Activated CD4-positive, alpha-beta memory T cell treated with anti-CD3 and anti-CD28 coated beads for 36 hours (primary cell): ENCODE measurements at regions not wholly inside any gene's neighbourhood (a gene's known extent, or its start where the extent isn't known, plus 50 kb on each side); places are given as distances from the start of the nearest gene placed in this dataset.

Experiments used
- CTCF ChIA-PET: fragments of 350-600 bp; sonication (Branson Sonifier 250); formaldehyde crosslinking; loops from one replicate; lab custom pipeline; 2021; ENCODE audit warnings: antibody characterized with exemption, inconsistent platforms; lab: Charles Lee
- POLR2A ChIA-PET: fragments of 350-600 bp; sonication (Branson Sonifier 250); formaldehyde crosslinking; loops from one replicate; lab custom pipeline; 2021; ENCODE audit warnings: antibody characterized with exemption; lab: Charles Lee
- DNase-seq: peaks from one replicate; pipeline ENCODE4 v3.0.0-alpha.2; 2020
- H3K27ac Mint-ChIP-seq: one replicate; pipeline ENCODE4 v1.8.0; 2021; ENCODE audit warnings: mixed read lengths
- H3K27me3 Mint-ChIP-seq: one replicate; pipeline ENCODE4 v1.8.0; 2021; ENCODE audit warnings: mixed read lengths
- H3K36me3 Mint-ChIP-seq: one replicate; pipeline ENCODE4 v1.8.0; 2021; ENCODE audit warnings: mixed read lengths
- H3K4me1 Mint-ChIP-seq: one replicate; pipeline ENCODE4 v1.8.0; 2021; ENCODE audit warnings: low read depth, mixed read lengths
- H3K4me3 Mint-ChIP-seq: one replicate; pipeline ENCODE4 v1.8.0; 2021; ENCODE audit warnings: mild to moderate bottlenecking, mixed read lengths
- H3K9me3 Mint-ChIP-seq: one replicate; pipeline ENCODE4 v1.8.0; 2021; ENCODE audit warnings: mixed read lengths
- intact Hi-C: fragments of 100-400 bp; cut with micrococcal nuclease; formaldehyde crosslinking; loops from one replicate; pipeline ENCODE4 v1.15.1; 2023

GRCh38 chr3:177552051-177552450, 354.8 kb upstream of the TBL1XR1 start:
- Mint-ChIP-seq H3K27me3 (no peaks in the 10 kb centered on the region), H3K27ac (no peak overlapping the region), H3K4me3 (no peak overlapping the region), H3K36me3 (no peaks in the 10 kb centered on the region), H3K4me1 (peaks cover 66% of the 10 kb centered on the region), H3K9me3 (no peaks in the 10 kb centered on the region)
- no peak for DNase-seq
- ChIA-PET CTCF (no interaction called here), POLR2A (no interaction called here)
- intact Hi-C loops, result loop anchor here (2.0 to 5.0 kb wide), 2 partner anchors 47 to 95 kb away; no protein-coding TSS in a partner anchor

- no peaks in the 10 kb centered on the region for H3K9me3 Mint-ChIP-seq
- no peak overlapping the region for H3K27ac Mint-ChIP-seq
- H3K27me3 Mint-ChIP-seq, result no peaks in the 10 kb centered on the region
- CTCF ChIA-PET, result no interaction called here
- no peaks in the 10 kb centered on the region for H3K36me3 Mint-ChIP-seq
- intact Hi-C loops, result loop anchor here (2.0 to 5.0 kb wide), 2 partner anchors 46 to 94 kb away; no protein-coding TSS in a partner anchor
- POLR2A ChIA-PET, result no interaction called here
- no peak overlapping the region for H3K4me3 Mint-ChIP-seq
- DNase-seq, result no peak
- H3K4me1 Mint-ChIP-seq, result peaks cover 59% of the 10 kb centered on the region
Observed at GRCh38 chr3:177553012-177553411, 355.7 kb upstream of the TBL1XR1 start.

- ChIA-PET CTCF (no interaction called here), POLR2A (no interaction called here)
- no peak for DNase-seq
- no peak overlapping the region for H3K27ac Mint-ChIP-seq
- H3K36me3 Mint-ChIP-seq, result no peaks in the 10 kb centered on the region
- no peak overlapping the region for H3K4me3 Mint-ChIP-seq
- no peaks in the 10 kb centered on the region for H3K27me3 Mint-ChIP-seq
- H3K9me3 Mint-ChIP-seq, result no peaks in the 10 kb centered on the region
- peaks cover 55% of the 10 kb centered on the region for H3K4me1 Mint-ChIP-seq
- intact Hi-C loops, result loop anchor here (2.0 to 5.0 kb wide), 2 partner anchors 45 to 94 kb away; no protein-coding TSS in a partner anchor
Observed at GRCh38 chr3:177553579-177553978, 356.3 kb upstream of the TBL1XR1 start.

DNA sequence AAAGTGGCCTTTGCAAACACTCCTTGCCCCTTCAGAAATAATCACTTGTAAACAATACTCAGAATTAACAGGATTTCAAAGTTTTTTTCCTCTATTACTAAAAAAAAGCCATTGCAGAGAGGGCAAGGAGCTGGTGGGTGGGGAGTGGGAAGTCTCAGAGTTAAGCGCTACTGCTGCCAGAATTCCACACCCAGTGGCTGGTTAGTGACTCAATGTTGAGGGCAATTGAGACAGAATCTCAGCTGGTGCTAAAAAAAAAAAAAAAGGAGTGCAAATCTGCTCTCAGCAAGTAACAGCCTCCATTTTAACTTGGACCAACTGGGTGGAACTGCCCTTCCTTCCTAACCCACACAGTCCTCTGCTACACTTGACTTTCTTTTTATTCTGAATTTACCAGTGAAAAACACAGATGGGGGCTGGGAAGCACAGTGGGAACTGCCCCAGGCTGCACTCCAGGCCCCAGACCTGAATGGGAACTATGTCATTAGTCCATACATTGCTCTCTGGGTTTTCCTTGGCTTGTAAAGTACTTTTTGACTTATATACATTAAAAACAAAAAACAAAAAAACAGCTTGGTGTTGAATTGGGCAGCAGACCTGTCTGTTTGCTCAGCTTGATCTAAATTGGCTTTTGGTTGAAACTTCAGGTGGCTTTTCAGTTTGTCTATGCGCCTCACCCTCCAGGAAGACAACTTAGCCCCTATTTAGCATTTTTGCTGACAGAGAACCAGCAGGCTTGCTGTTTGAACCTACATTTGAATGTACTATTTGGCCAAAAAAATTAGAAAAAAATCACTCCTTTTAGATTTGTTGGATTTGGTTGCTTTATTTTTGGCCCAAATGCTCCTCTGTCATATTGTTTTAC, 357.8 kb upstream of the TBL1XR1 start:
- peaks cover 48% of the 10 kb centered on the region for H3K4me1 Mint-ChIP-seq

GRCh38 chr3:177557548-177557947, 360.3 kb upstream of the TBL1XR1 start:
- ChIA-PET CTCF (no interaction called here), POLR2A (no interaction called here)
- H3K9me3 Mint-ChIP-seq, result no peaks in the 10 kb centered on the region
- H3K27ac Mint-ChIP-seq, result no peak overlapping the region
- H3K36me3 Mint-ChIP-seq, result no peaks in the 10 kb centered on the region
- DNase-seq, result no peak
- intact Hi-C loops, result no loop called here
- H3K4me1 Mint-ChIP-seq, result peaks cover 26% of the 10 kb centered on the region
- H3K27me3 Mint-ChIP-seq, result no peaks in the 10 kb centered on the region
- no peak overlapping the region for H3K4me3 Mint-ChIP-seq

More for the DNA sequence above, 357.8 kb upstream of the TBL1XR1 start:
- CTCF ChIA-PET, result interaction anchor here (0.7 kb wide), 1 partner anchor 10 kb away, joined by 3 read pairs; no protein-coding TSS in a partner anchor
- POLR2A ChIA-PET, result no interaction called here
- no peaks in the 10 kb centered on the region for H3K9me3 Mint-ChIP-seq
- H3K36me3 Mint-ChIP-seq, result no peaks in the 10 kb centered on the region
- H3K27me3 Mint-ChIP-seq, result no peaks in the 10 kb centered on the region
- intact Hi-C loops, result loop anchor here (5.0 kb wide), 1 partner anchor 92 kb away; no protein-coding TSS in a partner anchor
- no peak overlapping the region for H3K4me3 Mint-ChIP-seq
- H3K27ac Mint-ChIP-seq, result no peak overlapping the region
- no peak for DNase-seq

DNA sequence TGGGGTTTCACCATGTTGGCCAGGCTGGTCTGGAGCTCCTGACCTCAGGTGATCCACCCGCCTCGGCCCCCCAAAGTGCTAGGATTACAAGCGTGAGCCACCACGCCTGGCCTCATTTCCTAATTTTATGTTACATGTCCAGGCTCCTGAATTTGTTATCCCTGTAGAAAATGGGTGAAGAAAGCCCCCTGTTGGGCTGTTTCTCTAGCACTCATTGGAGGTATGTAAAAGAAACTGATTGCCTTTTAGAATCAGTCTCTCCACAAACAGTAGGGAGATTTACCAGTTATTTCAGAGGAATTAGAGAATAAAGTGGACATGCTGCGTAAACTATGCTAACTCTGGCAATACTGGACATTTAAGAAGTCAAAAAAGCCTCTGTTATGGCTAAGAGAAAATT, 364.1 kb upstream of the TBL1XR1 start:
- Mint-ChIP-seq H3K4me3 (no peak overlapping the region), H3K27ac (no peak overlapping the region), H3K36me3 (no peaks in the 10 kb centered on the region), H3K9me3 (no peaks in the 10 kb centered on the region), H3K27me3 (no peaks in the 10 kb centered on the region), H3K4me1 (peaks cover 1% of the 10 kb centered on the region)
- DNase-seq, result no peak
- POLR2A ChIA-PET, result no interaction called here
- CTCF ChIA-PET, result no interaction called here
- intact Hi-C loops, result no loop called here

GRCh38 chr3:177561769-177562392, 364.6 kb upstream of the TBL1XR1 start:
- Mint-ChIP-seq H3K4me3 (no peak overlapping the region), H3K36me3 (no peaks in the 10 kb centered on the region), H3K27ac (no peak overlapping the region), H3K9me3 (no peaks in the 10 kb centered on the region), H3K4me1 (no peaks in the 10 kb centered on the region), H3K27me3 (no peaks in the 10 kb centered on the region)
- ChIA-PET POLR2A (no interaction called here), CTCF (no interaction called here)
- no peak for DNase-seq
- intact Hi-C loops, result no loop called here

GRCh38 chr3:177563243-177563780, 366.0 kb upstream of the TBL1XR1 start:
- ChIA-PET POLR2A (no interaction called here), CTCF (no interaction called here)
- Mint-ChIP-seq H3K4me1 (no peaks in the 10 kb centered on the region), H3K4me3 (no peak overlapping the region), H3K36me3 (no peaks in the 10 kb centered on the region), H3K9me3 (no peaks in the 10 kb centered on the region), H3K27me3 (no peaks in the 10 kb centered on the region), H3K27ac (no peak overlapping the region)
- DNase-seq, result no peak
- intact Hi-C loops, result no loop called here

DNA sequence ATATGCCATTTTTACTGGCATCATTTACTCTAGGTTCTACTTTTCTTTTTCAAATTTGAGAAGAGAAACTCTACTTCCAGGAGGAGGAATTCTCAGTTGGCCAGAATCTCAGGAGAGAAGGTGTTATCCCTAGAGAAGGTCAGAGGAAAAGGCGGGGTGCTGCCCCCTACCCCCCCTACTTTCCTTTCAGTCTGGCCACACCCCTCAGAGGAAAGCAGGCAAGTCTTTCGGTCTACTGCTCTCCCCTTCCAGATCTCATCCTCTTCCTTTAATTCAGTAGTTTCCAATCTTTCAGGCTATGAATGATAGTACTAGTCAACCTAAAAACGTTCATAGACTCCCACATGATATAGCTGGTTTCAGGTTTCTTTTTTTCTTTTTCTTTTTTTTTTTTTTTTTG, 366.5 kb upstream of the TBL1XR1 start:
- DNase-seq, result no peak
- no peak overlapping the region for H3K4me3 Mint-ChIP-seq
- no peaks in the 10 kb centered on the region for H3K36me3 Mint-ChIP-seq
- H3K27me3 Mint-ChIP-seq, result no peaks in the 10 kb centered on the region
- no peaks in the 10 kb centered on the region for H3K9me3 Mint-ChIP-seq
- intact Hi-C loops, result no loop called here
- H3K4me1 Mint-ChIP-seq, result no peaks in the 10 kb centered on the region
- ChIA-PET CTCF (no interaction called here), POLR2A (no interaction called here)
- no peak overlapping the region for H3K27ac Mint-ChIP-seq

DNA sequence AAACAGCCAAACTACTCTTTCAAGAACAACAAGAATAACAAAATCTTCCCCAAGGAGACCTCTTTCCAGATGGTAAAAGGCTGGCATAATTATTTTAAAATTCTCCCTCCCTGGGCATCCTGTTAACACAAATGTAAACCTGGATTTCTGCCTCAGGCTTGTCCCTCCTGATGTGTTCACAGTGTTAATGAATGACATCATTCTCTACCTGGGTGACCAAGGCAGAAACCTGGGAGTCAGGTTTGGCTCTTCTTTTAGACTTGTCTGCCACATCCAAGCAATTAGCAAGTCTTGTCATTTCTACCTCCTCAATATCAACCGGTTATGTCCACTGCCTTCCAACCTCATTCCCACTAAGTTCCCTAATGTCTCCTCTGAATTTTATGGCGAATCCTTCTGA, 368.7 kb upstream of the TBL1XR1 start:
- ChIA-PET POLR2A (no interaction called here), CTCF (no interaction called here)
- no peak for DNase-seq
- no peaks in the 10 kb centered on the region for H3K4me1 Mint-ChIP-seq
- intact Hi-C loops, result no loop called here
- no peak overlapping the region for H3K27ac Mint-ChIP-seq
- H3K9me3 Mint-ChIP-seq, result no peaks in the 10 kb centered on the region
- H3K36me3 Mint-ChIP-seq, result no peaks in the 10 kb centered on the region
- H3K27me3 Mint-ChIP-seq, result no peaks in the 10 kb centered on the region
- no peak overlapping the region for H3K4me3 Mint-ChIP-seq

GRCh38 chr3:177567833-177568232, 370.6 kb upstream of the TBL1XR1 start:
- Mint-ChIP-seq H3K27ac (no peak overlapping the region), H3K36me3 (no peaks in the 10 kb centered on the region), H3K9me3 (no peaks in the 10 kb centered on the region), H3K27me3 (no peaks in the 10 kb centered on the region), H3K4me3 (no peak overlapping the region), H3K4me1 (no peaks in the 10 kb centered on the region)
- DNase-seq, result no peak
- intact Hi-C loops, result no loop called here
- ChIA-PET CTCF (no interaction called here), POLR2A (no interaction called here)

DNA sequence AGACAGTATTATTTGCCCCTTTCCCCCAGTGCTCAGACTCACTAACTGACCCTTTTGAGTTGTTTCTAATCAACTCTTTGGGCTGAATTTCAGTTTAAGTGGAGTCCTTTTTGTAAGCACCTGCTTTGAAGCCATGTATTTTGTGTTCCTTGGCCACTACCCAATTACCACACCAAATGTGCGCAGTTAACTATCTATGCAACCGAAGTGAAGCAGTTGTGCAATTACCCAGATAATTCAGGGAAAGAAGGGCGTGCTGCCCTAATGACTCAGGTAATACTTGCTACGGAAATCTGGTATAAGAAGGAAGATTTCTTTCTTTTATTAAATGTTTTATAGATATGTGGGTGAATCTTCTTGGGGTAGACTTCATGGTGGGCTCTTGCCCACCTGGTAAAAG, 371.9 kb upstream of the TBL1XR1 start:
- no peaks in the 10 kb centered on the region for H3K27me3 Mint-ChIP-seq
- no peak overlapping the region for H3K27ac Mint-ChIP-seq
- no peaks in the 10 kb centered on the region for H3K4me1 Mint-ChIP-seq
- DNase-seq, result no peak
- intact Hi-C loops, result no loop called here
- no peak overlapping the region for H3K4me3 Mint-ChIP-seq
- H3K9me3 Mint-ChIP-seq, result no peaks in the 10 kb centered on the region
- ChIA-PET CTCF (no interaction called here), POLR2A (no interaction called here)
- no peaks in the 10 kb centered on the region for H3K36me3 Mint-ChIP-seq
